GM19463 (cell line): ENCODE measurements at regions not wholly inside any gene's neighbourhood (a gene's known extent, or its start where the extent isn't known, plus 50 kb on each side); places are given as distances from the start of the nearest gene placed in this dataset.

Experiments
- ATAC-seq: cut with Tn5 transposase; IDR thresholded peaks from one replicate; pipeline ENCODE4 v1.9.1; 2021; ENCODE audit warnings: mild to moderate bottlenecking, moderate library complexity; ENCODE audit not compliant: unreplicated experiment

DNA sequence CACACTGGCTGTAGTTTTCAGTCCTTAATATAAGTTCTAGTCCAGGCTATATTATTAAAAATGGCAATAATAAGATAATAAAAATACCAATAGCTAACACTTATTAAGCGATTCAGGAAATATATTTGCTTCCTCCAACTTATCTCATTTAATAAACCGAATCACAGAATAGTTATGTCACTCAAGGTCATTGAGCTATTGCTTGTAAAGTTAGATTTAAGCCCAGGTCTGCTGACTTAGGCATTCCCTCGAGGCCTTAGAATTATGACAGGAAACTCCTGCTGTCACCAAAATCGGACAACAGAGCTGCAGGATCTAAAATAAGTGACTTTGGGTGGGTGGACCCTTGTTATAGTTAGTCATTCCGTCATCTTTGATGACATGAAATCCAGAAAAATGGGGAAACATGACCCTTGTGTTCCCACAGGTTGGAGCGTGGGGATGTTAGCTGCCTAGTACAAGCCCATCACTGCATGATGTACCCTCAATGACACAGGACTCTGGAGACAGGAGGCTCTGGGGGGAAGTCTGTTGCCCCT lies 181.3 kb upstream of the PHYHIPL start:
- no peak for ATAC-seq

GRCh38 chr10:58996063-58996462 lies 180.4 kb upstream of the PHYHIPL start:
- no peak for ATAC-seq

DNA sequence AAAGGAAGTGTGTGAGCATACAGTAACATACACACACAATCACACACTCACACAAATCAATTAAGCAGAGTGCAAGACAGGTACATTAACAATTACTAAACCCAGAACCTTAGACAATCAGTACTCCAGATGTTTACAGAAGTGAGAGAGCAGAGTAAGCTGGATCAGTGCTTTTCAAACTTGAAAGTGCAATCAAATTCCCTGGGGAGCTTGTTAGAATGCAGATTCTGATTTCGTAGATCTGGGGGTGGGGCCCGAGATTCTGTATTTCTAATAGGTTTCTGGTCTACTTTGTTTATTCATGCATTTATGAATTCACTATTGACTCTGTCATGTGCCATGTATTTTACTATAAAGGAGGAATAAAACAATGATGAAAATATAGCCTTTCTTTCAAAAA lies 179.6 kb upstream of the PHYHIPL start:
- ATAC-seq, result no peak

DNA sequence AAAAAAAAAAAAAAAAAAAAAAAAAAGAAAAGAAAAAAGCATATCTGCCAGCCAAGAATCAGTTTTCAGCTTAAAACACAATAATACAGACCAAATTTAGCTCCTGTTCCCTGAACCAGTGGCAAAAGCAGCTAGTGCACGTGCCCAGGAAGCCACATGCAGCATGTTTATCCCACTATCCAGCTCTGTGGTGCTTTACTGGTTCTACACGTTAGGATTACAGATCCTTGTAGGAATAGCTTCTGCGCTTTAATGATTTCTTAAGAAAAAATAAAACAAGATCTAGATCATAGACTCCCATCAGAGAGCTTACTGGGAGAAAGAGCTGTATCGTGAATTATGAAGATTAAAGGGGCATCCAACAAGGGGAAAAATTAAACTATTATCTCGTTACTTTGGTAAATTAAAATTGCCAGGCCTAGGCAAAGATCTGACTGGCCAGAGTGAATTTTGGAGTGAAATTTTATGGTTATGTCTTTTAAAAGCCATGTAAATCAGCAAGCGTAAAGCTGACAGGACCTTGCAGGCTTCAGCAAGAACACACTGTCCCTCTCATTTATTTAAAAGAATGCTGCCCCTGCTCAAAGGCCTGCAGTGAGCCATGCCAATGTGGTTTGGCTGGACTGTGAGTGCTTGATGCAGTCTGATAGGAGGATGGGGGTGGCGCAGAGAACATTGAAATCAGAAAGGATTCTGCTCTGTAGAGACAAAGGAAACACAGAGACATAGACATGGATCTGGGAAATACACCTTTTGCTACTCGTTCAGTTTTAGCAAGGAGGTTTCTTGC lies 177.3 kb upstream of the PHYHIPL start:
- no peak for ATAC-seq

- no peak for ATAC-seq
These were observed 176.1 kb upstream of the PHYHIPL start for GRCh38 chr10:59000162-59000825.

GRCh38 chr10:59002011-59002410 lies 174.4 kb upstream of the PHYHIPL start:
- no peak for ATAC-seq

DNA sequence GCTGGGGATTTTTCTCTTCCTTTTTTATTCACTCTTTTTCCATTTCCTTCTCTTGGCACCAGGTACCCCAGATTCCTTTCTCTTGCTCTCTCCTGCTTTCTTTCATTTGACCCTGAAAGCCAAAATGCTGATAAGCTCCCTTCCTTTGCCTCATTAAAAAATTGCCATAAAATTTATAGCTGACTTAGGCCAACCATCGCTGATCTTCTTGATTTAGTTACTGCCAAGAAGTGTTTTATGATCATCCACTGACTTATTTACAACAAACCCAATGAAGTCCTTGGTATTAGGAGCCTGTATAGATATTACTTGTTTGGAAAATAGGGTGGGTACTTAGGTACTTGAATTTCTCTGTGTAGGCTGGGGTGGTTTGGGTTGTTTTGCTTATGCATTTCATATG lies 173.2 kb upstream of the PHYHIPL start:
- no peak for ATAC-seq

DNA sequence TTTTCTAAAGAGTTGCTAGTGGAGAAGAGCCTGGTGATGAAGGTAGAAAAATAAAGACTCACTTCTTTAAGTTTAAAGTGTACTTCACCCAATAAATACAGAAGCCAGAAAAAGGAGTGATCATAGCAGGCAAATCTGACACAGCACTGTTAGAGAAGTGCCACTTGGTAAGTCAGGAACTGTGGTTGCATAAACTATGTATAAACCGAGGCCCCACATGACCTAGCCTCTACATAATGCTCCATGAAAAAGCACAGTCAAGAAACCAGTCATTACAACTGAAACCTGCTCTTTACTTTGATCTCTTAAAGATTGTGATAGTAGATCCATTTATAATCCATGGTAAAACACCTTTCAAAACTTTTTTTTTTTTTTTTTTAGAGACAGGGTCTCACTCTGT lies 172.1 kb upstream of the PHYHIPL start:
- ATAC-seq, result no peak

GRCh38 chr10:59006511-59007306 lies 169.7 kb upstream of the PHYHIPL start:
- no peak for ATAC-seq

GRCh38 chr10:59007307-59008025 lies 169.0 kb upstream of the PHYHIPL start:
- ATAC-seq, result no peak

GRCh38 chr10:59008452-59008851 lies 168.0 kb upstream of the PHYHIPL start:
- ATAC-seq, result no peak

- no peak for ATAC-seq
These were observed 164.3 kb upstream of the PHYHIPL start for GRCh38 chr10:59011972-59012632.

DNA sequence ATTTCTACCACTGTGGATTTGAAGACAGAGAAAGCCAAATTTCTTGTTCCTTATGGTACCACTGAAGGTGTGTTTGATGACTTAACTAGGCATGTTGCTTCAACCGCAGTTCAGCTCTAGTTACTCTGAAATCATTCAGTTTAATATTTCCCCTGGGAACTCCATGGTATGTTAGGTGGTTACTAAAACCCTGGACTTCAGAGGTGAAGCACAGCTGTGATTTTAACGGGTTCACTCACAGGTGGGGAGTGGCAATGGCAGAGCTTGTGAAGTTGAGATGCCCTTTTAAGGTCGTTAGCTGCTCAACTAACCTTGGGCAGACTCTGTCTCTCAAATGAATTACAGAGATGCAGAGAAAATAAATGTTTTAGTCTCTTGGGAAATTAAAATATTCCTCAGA lies 163.6 kb upstream of the PHYHIPL start:
- peak; percentile 46 for ATAC-seq

- no peak for ATAC-seq
These were observed 160.4 kb upstream of the PHYHIPL start for GRCh38 chr10:59016043-59016442.

- no peak for ATAC-seq
These were observed 157.5 kb upstream of the PHYHIPL start for GRCh38 chr10:59018977-59019376.

- ATAC-seq, result no peak
These were observed 156.8 kb upstream of the PHYHIPL start for GRCh38 chr10:59019603-59020002.

GRCh38 chr10:59020502-59020901 lies 155.9 kb upstream of the PHYHIPL start:
- ATAC-seq, result no peak

- no peak for ATAC-seq
These were observed 150.3 kb upstream of the PHYHIPL start for GRCh38 chr10:59025981-59026765.

- no peak for ATAC-seq
These were observed 148.3 kb upstream of the PHYHIPL start for GRCh38 chr10:59027975-59028655.
